ENCODE measurements at regions not wholly inside any gene's neighbourhood (a gene's known extent, or its start where the extent isn't known, plus 50 kb on each side); places are given as distances from the start of the nearest gene placed in this dataset. TPM values are rescaled to one million over a fixed set of nuclear protein-coding genes. Genes with fewer than 3 reads are reported as not detected.

GRCh38 chr1:111032295-111032897 lies 68.7 kb upstream of the LRIF1 start:
- ATAC-seq (ENCODE audit: low FRiP score) (no peak), DNase-seq (ENCODE audit: low spot score) (no peak)
- TF ChIP-seq, protein P1, sequence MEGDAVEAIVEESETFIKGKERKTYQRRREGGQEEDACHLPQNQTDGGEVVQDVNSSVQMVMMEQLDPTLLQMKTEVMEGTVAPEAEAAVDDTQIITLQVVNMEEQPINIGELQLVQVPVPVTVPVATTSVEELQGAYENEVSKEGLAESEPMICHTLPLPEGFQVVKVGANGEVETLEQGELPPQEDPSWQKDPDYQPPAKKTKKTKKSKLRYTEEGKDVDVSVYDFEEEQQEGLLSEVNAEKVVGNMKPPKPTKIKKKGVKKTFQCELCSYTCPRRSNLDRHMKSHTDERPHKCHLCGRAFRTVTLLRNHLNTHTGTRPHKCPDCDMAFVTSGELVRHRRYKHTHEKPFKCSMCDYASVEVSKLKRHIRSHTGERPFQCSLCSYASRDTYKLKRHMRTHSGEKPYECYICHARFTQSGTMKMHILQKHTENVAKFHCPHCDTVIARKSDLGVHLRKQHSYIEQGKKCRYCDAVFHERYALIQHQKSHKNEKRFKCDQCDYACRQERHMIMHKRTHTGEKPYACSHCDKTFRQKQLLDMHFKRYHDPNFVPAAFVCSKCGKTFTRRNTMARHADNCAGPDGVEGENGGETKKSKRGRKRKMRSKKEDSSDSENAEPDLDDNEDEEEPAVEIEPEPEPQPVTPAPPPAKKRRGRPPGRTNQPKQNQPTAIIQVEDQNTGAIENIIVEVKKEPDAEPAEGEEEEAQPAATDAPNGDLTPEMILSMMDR (IDR thresholded peaks at IDR 0.05): no peak

GRCh38 chr1:111030590-111030989 lies 66.9 kb upstream of the LRIF1 start:
- TF ChIP-seq, protein P1 (IDR thresholded peaks at IDR 0.05): no peak
- DNase-seq (ENCODE audit: low spot score): no peak
- ATAC-seq (ENCODE audit: low FRiP score): no peak

DNA sequence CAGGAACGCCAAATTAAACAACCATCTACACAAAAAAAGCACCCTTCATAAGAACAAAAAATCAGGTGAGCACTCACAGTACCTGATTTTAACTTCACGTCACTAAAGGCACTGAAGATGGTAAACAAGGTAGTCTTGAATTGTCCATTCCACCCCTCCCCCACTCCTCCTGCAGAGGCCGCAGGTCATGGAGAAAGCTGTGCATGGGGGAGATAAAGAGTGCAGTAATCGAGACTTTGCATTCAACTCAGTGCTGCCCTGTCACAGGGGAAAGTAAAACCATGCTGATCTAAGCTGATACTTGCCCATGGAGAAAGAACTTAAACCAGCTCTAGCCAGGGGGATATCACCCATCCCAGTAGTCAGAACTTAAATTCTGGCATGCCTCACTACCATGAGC lies 61.4 kb upstream of the LRIF1 start:
- DNase-seq (ENCODE audit: low spot score) (no peak), ATAC-seq (ENCODE audit: low FRiP score) (no peak)
- TF ChIP-seq, protein P1 (IDR thresholded peaks at IDR 0.05): no peak

DNA sequence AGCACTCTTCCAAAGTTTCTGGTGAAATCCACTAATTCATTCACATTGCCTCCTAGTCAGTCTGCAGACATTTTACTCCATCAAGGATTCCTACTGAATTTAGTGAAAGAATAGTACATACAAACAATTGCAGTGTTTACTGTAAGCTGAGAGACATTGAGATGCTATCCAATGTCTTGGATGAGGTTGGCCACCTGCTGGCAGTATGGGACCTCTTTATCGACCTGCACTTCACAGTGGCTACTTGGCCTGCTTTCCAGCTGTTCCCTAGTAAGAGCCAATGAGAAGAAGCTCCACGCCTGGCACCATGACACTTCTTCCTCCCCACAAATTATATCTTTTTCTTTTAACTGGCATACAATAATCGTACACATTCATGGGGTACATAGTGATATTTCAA lies 51.5 kb upstream of the LRIF1 start:
- TF ChIP-seq, protein P1 (IDR thresholded peaks at IDR 0.05): no peak
- no peak for DNase-seq (ENCODE audit: low spot score)
- ATAC-seq (ENCODE audit: low FRiP score): no peak

Small RNAs in the stretch of these regions (small RNA-seq; reads per million reads assigned to genes)
- gene RNA5SP54: not detected

Measured in omental fat pad (tissue), 3 donors.